GM23338 (cell line): ENCODE measurements at regions not wholly inside any gene's neighbourhood (a gene's known extent, or its start where the extent isn't known, plus 50 kb on each side); places are given as distances from the start of the nearest gene placed in this dataset.
A peak's percentile ranks its signal among the peaks of the same experiment; 100 is the strongest.

Source experiments
- ATAC-seq: fragments of 200-7000 bp; cut with Tn5 transposase; 3 replicates; pipeline ENCODE4 v1.9.1; 2020
- DNase-seq: peaks from one replicate; pipeline ENCODE4 v3.0.0-alpha.2; 2015; ENCODE audit warnings: low spot score
- H2AFZ ChIP-seq: fragments of 200-600 bp; sonication (generic); 2 replicates; pipeline ENCODE4 v1.8.0; 2016; ENCODE audit warnings: antibody characterized with exemption, mild to moderate bottlenecking, moderate library complexity
- H3F3A ChIP-seq: fragments of 200-600 bp; sonication (generic); replicated peaks from 2 replicates; pipeline ENCODE4 v1.8.0; 2017; ENCODE audit warnings: antibody characterized with exemption, mixed run types, low read depth
- H3K27ac ChIP-seq: fragments of 200-600 bp; sonication (generic); 2 replicates; pipeline ENCODE4 v1.6.1; 2016; ENCODE audit warnings: low read depth
- H3K27me3 ChIP-seq: fragments of 200-600 bp; sonication (generic); 2 replicates; pipeline ENCODE4 v1.8.0; 2016; ENCODE audit warnings: mild to moderate bottlenecking, mixed run types, moderate library complexity; ENCODE audit not compliant: insufficient read depth
- H3K36me3 ChIP-seq: fragments of 200-600 bp; sonication (generic); 2 replicates; pipeline ENCODE4 v1.8.0; 2016; ENCODE audit warnings: mild to moderate bottlenecking; ENCODE audit not compliant: insufficient read depth
- H3K4me1 ChIP-seq: fragments of 200-600 bp; sonication (generic); 2 replicates; pipeline ENCODE4 v1.8.0; 2016; ENCODE audit warnings: mild to moderate bottlenecking, moderate library complexity; ENCODE audit not compliant: insufficient read depth
- H3K4me2 ChIP-seq: fragments of 200-600 bp; sonication (generic); 2 replicates; pipeline ENCODE4 v1.7.1; 2017; ENCODE audit warnings: mixed run types
- H3K4me3 ChIP-seq: fragments of 200-600 bp; sonication (generic); 2 replicates; pipeline ENCODE4 v1.6.1; 2016; ENCODE audit warnings: mixed run types
- H3K79me2 ChIP-seq: fragments of 200-600 bp; sonication (generic); replicated peaks from 2 replicates; pipeline ENCODE4 v1.8.0; 2017; ENCODE audit warnings: mild to moderate bottlenecking; ENCODE audit not compliant: insufficient read depth
- H3K9me2 ChIP-seq: fragments of 200-600 bp; sonication (generic); 2 replicates; pipeline ENCODE4 v1.8.0; 2017; ENCODE audit not compliant: insufficient read depth
- H4K20me1 ChIP-seq: fragments of 200-600 bp; sonication (generic); replicated peaks from 2 replicates; pipeline ENCODE4 v1.8.0; 2017; ENCODE audit warnings: mild to moderate bottlenecking; ENCODE audit not compliant: insufficient read depth
- H3K27ac Mint-ChIP-seq: 2 replicates; pipeline ENCODE4 v1.8.0; 2020; ENCODE audit warnings: inconsistent platforms, mild to moderate bottlenecking, moderate library complexity, mixed read lengths
- H3K27me3 Mint-ChIP-seq: 3 replicates; pipeline ENCODE4 v1.8.0; 2022; ENCODE audit warnings: low read depth, mild to moderate bottlenecking, moderate library complexity, mixed read lengths, inconsistent platforms; ENCODE audit not compliant: insufficient read depth, poor library complexity
- H3K36me3 Mint-ChIP-seq: 3 replicates; pipeline ENCODE4 v1.8.0; 2021; ENCODE audit warnings: low read depth, mild to moderate bottlenecking, inconsistent platforms, moderate library complexity, mixed read lengths
- H3K4me1 Mint-ChIP-seq: 3 replicates; pipeline ENCODE4 v1.8.0; 2020; ENCODE audit warnings: mild to moderate bottlenecking, inconsistent platforms, mixed read lengths
- H3K4me3 Mint-ChIP-seq: 3 replicates; pipeline ENCODE4 v1.8.0; 2021; ENCODE audit warnings: moderate library complexity, mild to moderate bottlenecking, inconsistent platforms, mixed read lengths
- H3K9me3 Mint-ChIP-seq: 3 replicates; pipeline ENCODE4 v1.8.0; 2020; ENCODE audit warnings: moderate library complexity, mild to moderate bottlenecking, inconsistent platforms, mixed read lengths
- CREB1 ChIP-seq: fragments of 250-450 bp; sonication (Bioruptor Pico); IDR thresholded peaks from 2 replicates; pipeline ENCODE4 v1.5.0; 2020; ENCODE audit warnings: low read depth, mild to moderate bottlenecking, moderate library complexity
- EZH2 ChIP-seq: fragments of 200-600 bp; sonication (generic); IDR thresholded peaks from one replicate; pipeline ENCODE4 v1.8.0; 2017; ENCODE audit warnings: antibody characterized with exemption, mild to moderate bottlenecking, low read depth; ENCODE audit not compliant: unreplicated experiment
- EZH2phosphoT487 ChIP-seq: fragments of 200-600 bp; sonication (generic); IDR thresholded peaks from one replicate; pipeline ENCODE4 v1.8.1; 2018; ENCODE audit warnings: antibody characterized with exemption; ENCODE audit not compliant: unreplicated experiment
- JUNB ChIP-seq: IDR thresholded peaks from one replicate; pipeline ENCODE4 v1.6.1; 2016; ENCODE audit warnings: antibody characterized with exemption; ENCODE audit not compliant: unreplicated experiment
- POLR2AphosphoS5 ChIP-seq: IDR thresholded peaks from 2 replicates; pipeline ENCODE4 v1.6.1; 2016; ENCODE audit warnings: antibody characterized with exemption, low read depth
- STAT1 ChIP-seq: IDR thresholded peaks from one replicate; pipeline ENCODE4 v1.6.1; 2016; ENCODE audit warnings: antibody characterized with exemption; ENCODE audit not compliant: unreplicated experiment
- ZNF114 ChIP-seq: fragments of 250-450 bp; sonication (Bioruptor Pico); IDR thresholded peaks from 2 replicates; pipeline ENCODE4 v1.5.0; 2020; ENCODE audit warnings: mild to moderate bottlenecking, moderate library complexity
- ZNF331 ChIP-seq: fragments of 250-450 bp; sonication (Bioruptor Pico); IDR thresholded peaks from 2 replicates; pipeline ENCODE4 v1.5.0; 2020; ENCODE audit warnings: low read depth, mild to moderate bottlenecking, moderate library complexity
- TF ChIP-seq, protein P1 (sequence below): IDR thresholded peaks from 2 replicates; pipeline ENCODE4 v1.6.1; 2016; ENCODE audit warnings: antibody characterized with exemption
- TF ChIP-seq, protein P2 (sequence below): fragments of 250-450 bp; sonication (Bioruptor Pico); IDR thresholded peaks from 2 replicates; pipeline ENCODE4 v1.5.0; 2020; ENCODE audit warnings: mild to moderate bottlenecking, moderate library complexity
- TF ChIP-seq, protein P3 (sequence below), 2 experiments: fragments of 200-600 bp in 1 of 2; sonication (generic) in 1 of 2; conservative IDR thresholded peaks; 2 replicates each; pipeline versions ENCODE4 v1.5.1 to v1.6.1; 2016 to 2017; ENCODE audit warnings: antibody characterized with exemption in 2 of 2, low read depth in 2 of 2, mild to moderate bottlenecking in 2 of 2, moderate library complexity in 1 of 2

DNA sequence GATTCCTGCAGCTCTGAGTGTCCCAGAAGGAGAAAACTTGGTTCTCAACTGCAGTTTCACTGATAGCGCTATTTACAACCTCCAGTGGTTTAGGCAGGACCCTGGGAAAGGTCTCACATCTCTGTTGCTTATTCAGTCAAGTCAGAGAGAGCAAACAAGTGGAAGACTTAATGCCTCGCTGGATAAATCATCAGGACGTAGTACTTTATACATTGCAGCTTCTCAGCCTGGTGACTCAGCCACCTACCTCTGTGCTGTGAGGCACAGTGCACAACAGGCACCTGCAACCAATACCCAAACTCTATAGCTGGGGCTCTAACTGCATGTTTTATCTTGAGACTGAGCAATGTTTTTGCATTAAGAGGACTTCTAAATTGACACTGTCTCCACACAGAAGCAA lies 379.2 kb upstream of the OR4E1 start:
- Histone ChIP-seq H3K9me2 (no peaks in the 10 kb centered on the region), H3K4me1 (no peaks in the 10 kb centered on the region; the same call in 1 of the 2 replicates), H4K20me1 (no peaks in the 10 kb centered on the region), H2AFZ (no peak overlapping the region; the same call in 1 of the 2 replicates), H3K36me3 (no peaks in the 10 kb centered on the region), H3K27me3 (no peaks in the 10 kb centered on the region), H3K79me2 (no peaks in the 10 kb centered on the region), H3K4me3 (no peak overlapping the region), H3K27ac (no peak overlapping the region), H3F3A (no peaks in the 10 kb centered on the region), H3K4me2 (no peak overlapping the region)
- TF ChIP-seq, protein P1, sequence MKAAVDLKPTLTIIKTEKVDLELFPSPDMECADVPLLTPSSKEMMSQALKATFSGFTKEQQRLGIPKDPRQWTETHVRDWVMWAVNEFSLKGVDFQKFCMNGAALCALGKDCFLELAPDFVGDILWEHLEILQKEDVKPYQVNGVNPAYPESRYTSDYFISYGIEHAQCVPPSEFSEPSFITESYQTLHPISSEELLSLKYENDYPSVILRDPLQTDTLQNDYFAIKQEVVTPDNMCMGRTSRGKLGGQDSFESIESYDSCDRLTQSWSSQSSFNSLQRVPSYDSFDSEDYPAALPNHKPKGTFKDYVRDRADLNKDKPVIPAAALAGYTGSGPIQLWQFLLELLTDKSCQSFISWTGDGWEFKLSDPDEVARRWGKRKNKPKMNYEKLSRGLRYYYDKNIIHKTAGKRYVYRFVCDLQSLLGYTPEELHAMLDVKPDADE: no peak
- no peak for TF ChIP-seq ZNF114 (CRISPR knock-in tag)
- TF ChIP-seq EZH2: no peak
- no peak for TF ChIP-seq STAT1
- TF ChIP-seq CREB1 (CRISPR knock-in tag): no peak
- no peak for TF ChIP-seq POLR2AphosphoS5
- no peak for TF ChIP-seq EZH2phosphoT487
- TF ChIP-seq, protein P2, sequence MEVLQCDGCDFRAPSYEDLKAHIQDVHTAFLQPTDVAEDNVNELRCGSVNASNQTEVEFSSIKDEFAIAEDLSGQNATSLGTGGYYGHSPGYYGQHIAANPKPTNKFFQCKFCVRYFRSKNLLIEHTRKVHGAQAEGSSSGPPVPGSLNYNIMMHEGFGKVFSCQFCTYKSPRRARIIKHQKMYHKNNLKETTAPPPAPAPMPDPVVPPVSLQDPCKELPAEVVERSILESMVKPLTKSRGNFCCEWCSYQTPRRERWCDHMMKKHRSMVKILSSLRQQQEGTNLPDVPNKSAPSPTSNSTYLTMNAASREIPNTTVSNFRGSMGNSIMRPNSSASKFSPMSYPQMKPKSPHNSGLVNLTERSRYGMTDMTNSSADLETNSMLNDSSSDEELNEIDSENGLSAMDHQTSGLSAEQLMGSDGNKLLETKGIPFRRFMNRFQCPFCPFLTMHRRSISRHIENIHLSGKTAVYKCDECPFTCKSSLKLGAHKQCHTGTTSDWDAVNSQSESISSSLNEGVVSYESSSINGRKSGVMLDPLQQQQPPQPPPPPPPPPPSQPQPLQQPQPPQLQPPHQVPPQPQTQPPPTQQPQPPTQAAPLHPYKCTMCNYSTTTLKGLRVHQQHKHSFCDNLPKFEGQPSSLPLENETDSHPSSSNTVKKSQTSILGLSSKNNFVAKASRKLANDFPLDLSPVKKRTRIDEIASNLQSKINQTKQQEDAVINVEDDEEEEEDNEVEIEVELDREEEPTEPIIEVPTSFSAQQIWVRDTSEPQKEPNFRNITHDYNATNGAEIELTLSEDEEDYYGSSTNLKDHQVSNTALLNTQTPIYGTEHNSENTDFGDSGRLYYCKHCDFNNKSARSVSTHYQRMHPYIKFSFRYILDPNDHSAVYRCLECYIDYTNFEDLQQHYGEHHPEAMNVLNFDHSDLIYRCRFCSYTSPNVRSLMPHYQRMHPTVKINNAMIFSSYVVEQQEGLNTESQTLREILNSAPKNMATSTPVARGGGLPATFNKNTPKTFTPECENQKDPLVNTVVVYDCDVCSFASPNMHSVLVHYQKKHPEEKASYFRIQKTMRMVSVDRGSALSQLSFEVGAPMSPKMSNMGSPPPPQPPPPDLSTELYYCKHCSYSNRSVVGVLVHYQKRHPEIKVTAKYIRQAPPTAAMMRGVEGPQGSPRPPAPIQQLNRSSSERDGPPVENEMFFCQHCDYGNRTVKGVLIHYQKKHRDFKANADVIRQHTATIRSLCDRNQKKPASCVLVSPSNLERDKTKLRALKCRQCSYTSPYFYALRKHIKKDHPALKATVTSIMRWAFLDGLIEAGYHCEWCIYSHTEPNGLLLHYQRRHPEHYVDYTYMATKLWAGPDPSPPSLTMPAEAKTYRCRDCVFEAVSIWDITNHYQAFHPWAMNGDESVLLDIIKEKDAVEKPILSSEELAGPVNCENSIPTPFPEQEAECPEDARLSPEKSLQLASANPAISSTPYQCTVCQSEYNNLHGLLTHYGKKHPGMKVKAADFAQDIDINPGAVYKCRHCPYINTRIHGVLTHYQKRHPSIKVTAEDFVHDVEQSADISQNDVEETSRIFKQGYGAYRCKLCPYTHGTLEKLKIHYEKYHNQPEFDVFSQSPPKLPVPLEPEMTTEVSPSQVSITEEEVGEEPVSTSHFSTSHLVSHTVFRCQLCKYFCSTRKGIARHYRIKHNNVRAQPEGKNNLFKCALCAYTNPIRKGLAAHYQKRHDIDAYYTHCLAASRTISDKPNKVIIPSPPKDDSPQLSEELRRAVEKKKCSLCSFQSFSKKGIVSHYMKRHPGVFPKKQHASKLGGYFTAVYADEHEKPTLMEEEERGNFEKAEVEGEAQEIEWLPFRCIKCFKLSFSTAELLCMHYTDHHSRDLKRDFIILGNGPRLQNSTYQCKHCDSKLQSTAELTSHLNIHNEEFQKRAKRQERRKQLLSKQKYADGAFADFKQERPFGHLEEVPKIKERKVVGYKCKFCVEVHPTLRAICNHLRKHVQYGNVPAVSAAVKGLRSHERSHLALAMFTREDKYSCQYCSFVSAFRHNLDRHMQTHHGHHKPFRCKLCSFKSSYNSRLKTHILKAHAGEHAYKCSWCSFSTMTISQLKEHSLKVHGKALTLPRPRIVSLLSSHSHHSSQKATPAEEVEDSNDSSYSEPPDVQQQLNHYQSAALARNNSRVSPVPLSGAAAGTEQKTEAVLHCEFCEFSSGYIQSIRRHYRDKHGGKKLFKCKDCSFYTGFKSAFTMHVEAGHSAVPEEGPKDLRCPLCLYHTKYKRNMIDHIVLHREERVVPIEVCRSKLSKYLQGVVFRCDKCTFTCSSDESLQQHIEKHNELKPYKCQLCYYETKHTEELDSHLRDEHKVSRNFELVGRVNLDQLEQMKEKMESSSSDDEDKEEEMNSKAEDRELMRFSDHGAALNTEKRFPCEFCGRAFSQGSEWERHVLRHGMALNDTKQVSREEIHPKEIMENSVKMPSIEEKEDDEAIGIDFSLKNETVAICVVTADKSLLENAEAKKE (CRISPR knock-in tag): no peak
- no peak for TF ChIP-seq ZNF331
- TF ChIP-seq JUNB: no peak
- TF ChIP-seq, protein P3, sequence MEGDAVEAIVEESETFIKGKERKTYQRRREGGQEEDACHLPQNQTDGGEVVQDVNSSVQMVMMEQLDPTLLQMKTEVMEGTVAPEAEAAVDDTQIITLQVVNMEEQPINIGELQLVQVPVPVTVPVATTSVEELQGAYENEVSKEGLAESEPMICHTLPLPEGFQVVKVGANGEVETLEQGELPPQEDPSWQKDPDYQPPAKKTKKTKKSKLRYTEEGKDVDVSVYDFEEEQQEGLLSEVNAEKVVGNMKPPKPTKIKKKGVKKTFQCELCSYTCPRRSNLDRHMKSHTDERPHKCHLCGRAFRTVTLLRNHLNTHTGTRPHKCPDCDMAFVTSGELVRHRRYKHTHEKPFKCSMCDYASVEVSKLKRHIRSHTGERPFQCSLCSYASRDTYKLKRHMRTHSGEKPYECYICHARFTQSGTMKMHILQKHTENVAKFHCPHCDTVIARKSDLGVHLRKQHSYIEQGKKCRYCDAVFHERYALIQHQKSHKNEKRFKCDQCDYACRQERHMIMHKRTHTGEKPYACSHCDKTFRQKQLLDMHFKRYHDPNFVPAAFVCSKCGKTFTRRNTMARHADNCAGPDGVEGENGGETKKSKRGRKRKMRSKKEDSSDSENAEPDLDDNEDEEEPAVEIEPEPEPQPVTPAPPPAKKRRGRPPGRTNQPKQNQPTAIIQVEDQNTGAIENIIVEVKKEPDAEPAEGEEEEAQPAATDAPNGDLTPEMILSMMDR (conservative IDR thresholded peaks at IDR 0.05; ENCODE audit: low read depth in 2 of 2): no peak
- Mint-ChIP-seq H3K36me3 (no peaks in the 10 kb centered on the region), H3K27me3 (no peaks in the 10 kb centered on the region), H3K4me1 (peaks cover 11% of the 10 kb centered on the region; the same call in 2 of the 3 replicates), H3K27ac (no peak overlapping the region), H3K4me3 (no peak overlapping the region), H3K9me3 (no peaks in the 10 kb centered on the region)
- ATAC-seq (peak; percentile 76), DNase-seq (peak; percentile 11)
